ENCODE measurements at regions not wholly inside any gene's neighbourhood (a gene's known extent, or its start where the extent isn't known, plus 50 kb on each side); places are given as distances from the start of the nearest gene placed in this dataset.

- no peak for DNase-seq
Observed at GRCh38 chr4:110900213-110900769, 277.4 kb upstream of the PITX2 start.

- DNase-seq: no peak
Observed at GRCh38 chr4:110902500-110902899, 279.6 kb upstream of the PITX2 start.

- DNase-seq: no peak
Observed at GRCh38 chr4:110904435-110905065, 281.7 kb upstream of the PITX2 start.

GRCh38 chr4:110905367-110905766 lies 282.5 kb upstream of the PITX2 start:
- no peak for DNase-seq

- DNase-seq: no peak
Observed at GRCh38 chr4:110907801-110908313, 285.0 kb upstream of the PITX2 start.

GRCh38 chr4:110914791-110915190 lies 291.9 kb upstream of the PITX2 start:
- no peak for DNase-seq

- no peak for DNase-seq
Observed at GRCh38 chr4:110915301-110915700, 292.4 kb upstream of the PITX2 start.

GRCh38 chr4:110916505-110916904 lies 293.6 kb upstream of the PITX2 start:
- DNase-seq: no peak

- no peak for DNase-seq
Observed at GRCh38 chr4:110917835-110918234, 295.0 kb upstream of the PITX2 start.

- DNase-seq: no peak
Observed at GRCh38 chr4:110920990-110921389, 298.1 kb upstream of the PITX2 start.

- DNase-seq: no peak
Observed at GRCh38 chr4:110924761-110925160, 301.9 kb upstream of the PITX2 start.

GRCh38 chr4:110926841-110927400 lies 304.0 kb upstream of the PITX2 start:
- DNase-seq: no peak

GRCh38 chr4:110933341-110933740 lies 310.5 kb upstream of the PITX2 start:
- DNase-seq: no peak

- no peak for DNase-seq
Observed at GRCh38 chr4:110944501-110944900, 321.6 kb upstream of the PITX2 start.

GRCh38 chr4:110945600-110945999 lies 322.7 kb upstream of the PITX2 start:
- no peak for DNase-seq

- DNase-seq: no peak
Observed at GRCh38 chr4:110949542-110949941, 326.7 kb upstream of the PITX2 start.

- no peak for DNase-seq
Observed at GRCh38 chr4:110950731-110951130, 327.9 kb upstream of the PITX2 start.

GRCh38 chr4:110953191-110953590 lies 330.3 kb upstream of the PITX2 start:
- DNase-seq: no peak

GRCh38 chr4:110953898-110954297 lies 331.0 kb upstream of the PITX2 start:
- DNase-seq: no peak

GRCh38 chr4:110955748-110956147 lies 332.9 kb upstream of the PITX2 start:
- DNase-seq: no peak

GRCh38 chr4:110959041-110959643 lies 336.3 kb upstream of the PITX2 start:
- no peak for DNase-seq

- DNase-seq: no peak
Observed at GRCh38 chr4:110961066-110961465, 338.2 kb upstream of the PITX2 start.

GRCh38 chr4:110962616-110963015 lies 339.7 kb upstream of the PITX2 start:
- no peak for DNase-seq

- DNase-seq: no peak
Observed at GRCh38 chr4:110963662-110964280, 340.9 kb upstream of the PITX2 start.

Data from activated T-cell treated with anti-CD3 and anti-CD28 coated beads, Interleukin-2, amount 50 U/mL, for 48 hours (primary cell).